Stimulated activated CD4-positive, alpha-beta T cell treated with anti-CD3 and anti-CD28 coated beads, Interleukin-1b, Interleukin-23, amount 100 ng/mL, for 4 hours (primary cell): ENCODE measurements at regions not wholly inside any gene's neighbourhood (a gene's known extent, or its start where the extent isn't known, plus 50 kb on each side); places are given as distances from the start of the nearest gene placed in this dataset.

ENCODE experiments used
- DNase-seq, 2 donors: peaks; one replicate each; pipeline ENCODE4 v3.0.0-alpha.2; 2020; ENCODE audit warnings: low read depth in 2 of 2

- no peak for DNase-seq
These were observed 52.5 kb upstream of the C11orf58 start for GRCh38 chr11:16685914-16686313.

GRCh38 chr11:16678466-16679116, 59.9 kb upstream of the C11orf58 start:
- no peak for DNase-seq

GRCh38 chr11:16669799-16670415, 68.5 kb upstream of the C11orf58 start:
- DNase-seq: no peak

GRCh38 chr11:16632295-16633200, 105.9 kb upstream of the C11orf58 start:
- no peak for DNase-seq

- no peak for DNase-seq
These were observed 107.8 kb upstream of the C11orf58 start for GRCh38 chr11:16630651-16631050.

GRCh38 chr11:16618431-16618830, 120.0 kb upstream of the C11orf58 start:
- no peak for DNase-seq

- DNase-seq: no peak
These were observed 123.0 kb upstream of the C11orf58 start for GRCh38 chr11:16615480-16615879.

- DNase-seq: peak; percentile 21 to 46
These were observed 124.7 kb upstream of the C11orf58 start for GRCh38 chr11:16613512-16614381.

GRCh38 chr11:16613262-16613511, 125.3 kb upstream of the C11orf58 start:
- no peak for DNase-seq

GRCh38 chr11:16612566-16613261, 125.7 kb upstream of the C11orf58 start:
- no peak for DNase-seq

- DNase-seq: no peak
These were observed 126.4 kb upstream of the C11orf58 start for GRCh38 chr11:16611926-16612565.

- no peak for DNase-seq
These were observed 127.0 kb upstream of the C11orf58 start for GRCh38 chr11:16611401-16611921.

- no peak for DNase-seq
These were observed 127.6 kb upstream of the C11orf58 start for GRCh38 chr11:16610738-16611388.

- no peak for DNase-seq
These were observed 128.2 kb upstream of the C11orf58 start for GRCh38 chr11:16610213-16610737.

GRCh38 chr11:16609769-16610168, 128.7 kb upstream of the C11orf58 start:
- DNase-seq: no peak

GRCh38 chr11:16607675-16608644, 130.5 kb upstream of the C11orf58 start:
- DNase-seq: no peak

- no peak for DNase-seq
These were observed 131.4 kb upstream of the C11orf58 start for GRCh38 chr11:16606784-16607674.
